Fibroblast of upper back skin (primary cell): ENCODE measurements at regions not wholly inside any gene's neighbourhood (a gene's known extent, or its start where the extent isn't known, plus 50 kb on each side); places are given as distances from the start of the nearest gene placed in this dataset.

Experiments used
- DNase-seq: peaks from one replicate; pipeline ENCODE4 v3.0.0-alpha.2; 2013

DNA sequence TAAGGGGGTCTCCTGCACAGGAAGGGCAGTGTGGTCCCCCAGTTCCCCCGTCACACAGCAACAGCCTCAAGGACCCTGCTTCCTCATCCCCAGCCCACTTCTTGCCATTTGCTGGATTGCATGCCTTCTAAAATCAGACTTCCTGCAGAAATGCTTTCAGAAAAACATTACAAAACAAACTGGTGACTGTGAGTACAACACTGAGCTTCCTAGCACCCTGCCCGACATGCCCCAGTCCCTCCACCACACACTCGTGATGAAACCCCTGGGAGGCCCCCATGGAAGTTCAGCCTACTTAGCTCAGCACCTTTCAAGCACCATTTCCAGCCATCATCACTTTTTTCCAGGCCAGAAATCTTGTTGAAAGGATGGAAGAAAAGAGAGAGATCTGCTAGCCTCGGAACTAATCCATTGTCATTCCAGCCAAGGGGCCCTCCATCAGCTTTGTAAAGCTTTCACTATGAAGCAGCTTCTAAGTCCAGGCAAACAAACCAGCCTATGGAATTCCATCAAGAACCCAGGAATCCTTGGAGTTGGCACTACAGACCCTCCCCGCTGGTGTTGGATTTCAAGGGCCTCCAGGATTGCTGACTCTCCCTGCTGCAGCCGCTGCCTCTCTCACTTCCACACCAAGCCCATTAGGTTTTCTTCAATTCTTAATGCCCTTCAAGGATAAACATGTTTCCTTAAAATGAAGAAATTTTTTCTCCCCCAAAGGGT, 114.6 kb downstream of the C5orf15 start:
- DNase-seq = no peak

GRCh38 chr5:133851521-133851920, 116.9 kb downstream of the C5orf15 start:
- DNase-seq = no peak

DNA sequence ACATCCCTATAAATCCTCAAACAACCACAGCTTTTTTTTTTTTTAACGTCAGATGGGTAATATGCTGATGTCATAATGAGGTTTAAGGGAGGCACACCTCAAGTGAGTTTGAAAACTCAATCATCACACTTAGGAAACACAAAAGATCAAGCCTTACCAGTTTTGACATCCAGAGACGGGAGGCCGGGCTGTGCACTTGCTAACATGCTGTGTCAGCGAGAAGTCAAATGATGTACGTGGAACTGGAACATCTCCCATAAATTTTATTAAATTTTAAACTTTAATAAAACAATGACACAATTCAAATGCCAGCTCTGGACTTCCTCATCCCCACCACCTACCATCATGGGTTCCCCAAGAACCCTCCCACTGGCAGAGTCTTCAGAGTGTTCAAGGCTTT, 117.6 kb downstream of the C5orf15 start:
- DNase-seq = no peak

DNA sequence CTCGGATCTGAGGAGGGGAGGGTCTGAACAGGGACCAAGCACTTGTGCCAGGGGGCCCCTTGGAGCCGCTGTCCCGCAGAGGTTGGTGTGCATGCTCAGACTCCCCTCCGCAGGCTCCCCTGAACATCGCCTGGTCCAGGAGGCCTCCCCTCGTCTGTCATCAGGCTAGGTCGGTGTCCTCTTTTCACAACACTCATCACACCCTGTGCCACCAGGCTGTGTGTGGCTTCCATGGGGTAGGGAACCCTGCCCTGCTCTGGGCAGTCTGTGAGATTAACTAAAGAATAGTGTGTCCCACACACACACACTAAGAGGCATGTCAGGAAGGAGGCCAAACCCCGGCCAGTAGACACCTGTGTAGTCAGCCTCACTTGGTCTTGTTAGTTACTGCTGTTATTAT, 119.3 kb downstream of the C5orf15 start:
- DNase-seq = no peak

GRCh38 chr5:133848341-133848811, 120.0 kb downstream of the C5orf15 start:
- DNase-seq = no peak

GRCh38 chr5:133847886-133848285, 120.5 kb downstream of the C5orf15 start:
- no peak for DNase-seq

DNA sequence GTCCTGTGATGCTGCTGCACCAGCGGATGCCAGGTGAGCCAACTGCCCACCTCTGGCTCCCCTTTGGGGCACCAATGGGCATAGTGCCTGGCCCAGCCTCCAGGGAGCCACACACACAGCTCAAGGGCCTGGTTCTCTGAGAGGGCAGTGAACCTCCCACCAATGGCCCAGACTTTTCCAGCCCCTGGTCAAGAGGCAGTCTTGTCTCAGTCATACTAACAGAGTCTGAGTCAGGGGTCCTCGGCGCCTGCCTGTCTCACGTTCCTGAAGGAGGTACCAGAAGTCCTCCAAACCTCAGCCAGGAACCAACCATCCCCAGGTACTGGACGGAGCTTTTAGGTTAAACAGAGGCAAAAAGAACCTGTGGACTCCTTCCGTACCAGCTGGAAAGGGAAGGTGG, 121.1 kb downstream of the C5orf15 start:
- no peak for DNase-seq

- no peak for DNase-seq
These were observed 121.8 kb downstream of the C5orf15 start for GRCh38 chr5:133846478-133847226.

GRCh38 chr5:133845271-133845670, 123.2 kb downstream of the C5orf15 start:
- DNase-seq = no peak

DNA sequence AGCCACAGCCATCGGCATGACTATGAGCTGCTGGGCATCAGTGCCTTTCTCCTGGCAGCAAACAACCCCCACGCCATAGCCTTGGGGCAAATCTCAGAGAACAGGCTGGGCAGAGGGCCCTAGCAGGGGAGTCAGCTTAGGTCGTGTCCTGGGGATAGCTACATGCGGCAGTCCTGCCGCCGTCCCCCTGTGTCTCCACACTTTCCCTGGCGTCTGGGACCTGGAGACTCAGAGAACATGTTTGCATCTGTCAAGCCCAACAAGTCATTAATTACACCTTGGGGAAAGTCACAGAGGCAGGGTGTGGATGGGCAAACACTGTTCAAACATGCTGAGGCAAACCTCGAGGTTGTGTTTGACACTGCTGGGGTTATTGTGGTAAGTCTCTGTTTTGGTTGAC, 123.6 kb downstream of the C5orf15 start:
- no peak for DNase-seq

GRCh38 chr5:133843911-133844310, 124.5 kb downstream of the C5orf15 start:
- DNase-seq = no peak

GRCh38 chr5:133842846-133843611, 125.4 kb downstream of the C5orf15 start:
- no peak for DNase-seq

- DNase-seq = no peak
These were observed 126.3 kb downstream of the C5orf15 start for GRCh38 chr5:133841831-133842750.

GRCh38 chr5:133840168-133840567, 128.3 kb downstream of the C5orf15 start:
- DNase-seq = no peak

DNA sequence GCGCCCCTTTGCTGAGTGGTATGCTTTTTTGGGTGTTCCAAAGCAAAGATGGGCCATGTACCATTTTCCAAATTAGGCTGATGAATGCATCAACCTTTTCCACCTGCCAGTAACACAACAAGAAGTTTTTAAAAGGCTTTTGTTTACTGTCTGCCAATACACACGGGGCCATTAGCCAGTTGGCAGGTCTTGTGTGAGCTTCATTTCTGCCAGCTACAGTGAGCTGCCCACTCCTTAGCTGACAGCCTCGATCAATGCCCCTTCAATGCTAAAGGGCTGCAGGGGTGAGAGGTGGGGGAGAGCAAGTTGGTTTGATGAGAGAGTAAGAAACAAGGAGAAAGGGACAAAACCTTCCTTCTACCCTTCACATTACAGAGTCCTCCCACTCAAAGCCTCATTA, 128.7 kb downstream of the C5orf15 start:
- no peak for DNase-seq

DNA sequence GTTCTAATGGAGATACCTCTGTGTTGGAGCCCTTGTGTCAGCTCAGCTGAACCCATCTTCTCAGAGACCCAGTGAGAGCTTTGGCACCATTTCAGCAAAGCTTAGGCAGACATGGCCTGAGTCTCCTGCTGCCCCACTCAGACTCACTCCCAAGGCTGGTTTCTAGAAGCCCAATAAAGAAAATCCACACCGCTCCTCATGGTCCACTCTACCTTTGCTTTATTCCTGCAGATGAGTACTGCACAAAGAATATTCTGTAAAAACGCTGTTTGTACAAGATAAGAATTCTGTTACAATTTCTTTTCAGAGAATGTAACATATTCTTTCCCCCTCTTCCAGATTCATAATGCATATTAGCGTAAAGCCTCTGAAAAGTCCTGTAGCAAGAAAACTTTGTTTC, 129.3 kb downstream of the C5orf15 start:
- no peak for DNase-seq

DNA sequence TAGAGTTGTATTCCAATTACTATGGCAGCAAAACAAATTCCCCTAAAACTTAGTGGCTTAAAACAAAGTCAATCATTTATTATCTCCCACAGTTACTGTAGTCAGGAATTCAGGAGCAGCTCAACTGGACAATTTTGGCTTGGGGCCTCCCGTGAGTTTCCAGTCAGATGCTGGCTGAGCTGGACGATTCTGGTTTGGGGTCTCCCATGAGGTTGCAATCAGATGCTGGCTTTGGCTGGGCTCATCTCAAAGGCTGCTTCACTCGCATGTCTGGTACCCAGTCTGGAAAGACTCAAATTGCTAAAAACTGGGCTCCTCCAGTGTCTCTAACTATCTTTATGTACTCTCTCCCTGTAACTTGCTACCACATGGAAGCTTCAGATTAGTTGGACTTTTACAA, 130.1 kb downstream of the C5orf15 start:
- DNase-seq = no peak

DNA sequence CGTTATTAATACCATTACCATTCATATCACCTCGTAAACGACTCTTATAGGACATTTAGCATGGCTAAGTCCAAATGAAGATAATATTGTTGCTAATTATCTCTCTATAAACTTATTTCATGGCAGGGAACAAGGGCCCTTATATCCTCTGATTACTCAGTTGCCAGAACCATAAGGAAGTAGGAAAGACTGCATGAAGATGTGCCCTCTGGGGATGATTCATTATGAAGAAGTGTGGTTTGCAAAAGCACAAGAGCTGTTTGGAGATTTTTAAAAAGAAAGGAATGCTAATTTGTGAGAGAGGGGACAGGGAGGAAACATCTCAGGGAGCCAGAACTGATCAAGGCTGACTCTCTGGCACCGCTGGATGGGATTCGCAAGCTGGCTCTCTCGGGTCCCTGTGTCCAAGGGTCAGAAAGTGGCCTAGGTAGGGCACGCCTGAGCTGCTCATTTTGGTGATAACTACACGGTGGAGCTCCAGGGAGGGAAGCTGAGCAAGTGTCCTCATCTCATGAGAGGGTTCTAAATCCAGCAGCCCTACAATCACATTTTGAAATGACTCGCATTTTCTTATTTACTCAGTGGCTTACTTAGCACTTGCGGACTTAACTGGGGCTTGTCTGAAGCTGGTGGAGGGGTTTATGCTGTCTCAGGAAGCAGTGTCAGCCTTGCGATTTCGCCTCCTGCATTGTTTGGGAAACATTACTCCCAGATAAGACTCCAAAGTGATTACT, 136.8 kb downstream of the C5orf15 start:
- peak; percentile 29 for DNase-seq

DNA sequence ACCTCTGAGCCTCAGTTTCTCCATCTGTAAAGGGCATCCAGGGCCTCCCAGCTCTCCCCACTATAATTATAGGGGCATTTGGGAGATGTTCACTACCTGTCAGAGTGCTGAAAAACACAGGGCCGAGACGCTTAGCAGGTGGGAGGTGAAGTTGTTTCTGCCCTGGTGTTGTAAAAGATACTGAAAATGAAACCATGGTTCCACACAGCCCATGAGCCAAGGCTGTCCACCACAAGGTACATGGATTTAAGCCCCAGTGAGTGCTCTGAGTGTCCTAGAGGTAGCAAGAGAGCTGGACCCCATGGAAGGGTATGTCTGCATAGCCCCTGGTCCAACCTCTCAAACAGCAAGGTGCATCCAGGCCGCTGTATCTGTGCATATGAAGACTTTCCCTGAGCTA, 137.5 kb downstream of the C5orf15 start:
- no peak for DNase-seq

DNA sequence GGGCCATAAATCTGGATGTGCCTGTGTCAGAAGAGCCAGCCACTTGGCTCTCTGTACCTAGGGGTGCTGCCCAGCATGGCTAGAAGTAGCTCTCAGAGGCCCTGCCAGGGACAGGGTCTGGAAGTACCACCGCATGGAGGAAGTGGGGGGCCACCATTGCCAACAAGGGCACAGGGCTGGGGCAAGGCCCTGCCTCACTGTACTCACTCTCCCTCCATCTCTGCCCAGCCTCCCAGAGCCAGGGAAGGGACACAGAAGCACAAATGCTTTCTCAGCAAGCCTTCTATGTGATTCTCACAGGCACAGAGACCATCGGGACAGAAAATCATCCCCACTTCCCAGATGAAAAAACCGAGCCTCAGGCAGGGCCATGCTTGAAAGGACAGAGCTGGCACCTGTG, 138.1 kb downstream of the C5orf15 start:
- no peak for DNase-seq

GRCh38 chr5:133829786-133830185, 138.6 kb downstream of the C5orf15 start:
- no peak for DNase-seq

- DNase-seq = no peak
These were observed 139.7 kb downstream of the C5orf15 start for GRCh38 chr5:133828722-133829121.
